Femur (tissue), 1 donor: ENCODE measurements at regions not wholly inside any gene's neighbourhood (a gene's known extent, or its start where the extent isn't known, plus 50 kb on each side); places are given as distances from the start of the nearest gene placed in this dataset.

Experiments
- DNase-seq: peaks from one replicate; pipeline ENCODE4 v3.0.0-alpha.2; 2017

DNA sequence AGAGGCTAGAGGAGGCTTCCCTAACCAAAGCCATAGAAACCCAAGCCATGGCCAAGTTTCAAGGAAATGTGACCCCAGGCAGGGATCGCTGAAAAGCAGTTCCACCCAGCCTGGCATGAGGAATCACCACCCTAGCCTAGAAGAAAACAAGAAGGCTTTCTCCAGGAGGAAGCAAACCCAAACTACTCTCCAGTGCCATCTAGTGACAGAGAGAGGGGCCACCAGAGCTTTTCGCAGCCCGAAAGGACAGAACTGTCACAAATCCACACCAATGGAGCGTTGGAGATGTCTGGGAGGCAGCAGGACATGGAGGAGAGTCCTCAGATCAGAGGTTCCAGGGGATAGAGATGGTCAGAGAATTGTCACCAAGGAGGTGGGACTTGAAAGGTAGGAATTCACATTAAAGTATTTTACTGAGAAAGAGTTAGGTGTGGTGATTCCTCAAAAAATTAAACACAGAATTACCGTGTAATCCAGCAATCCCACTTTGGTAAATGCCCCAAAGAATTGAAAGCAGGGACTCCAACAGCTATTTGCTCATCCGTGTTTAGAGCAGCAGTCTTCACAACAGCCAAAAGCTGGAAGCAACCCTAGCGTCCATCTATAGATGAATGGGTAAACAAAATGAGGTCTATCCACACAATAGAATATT lies 67.3 kb upstream of the NUP50 start:
- DNase-seq = peak; percentile 71

DNA sequence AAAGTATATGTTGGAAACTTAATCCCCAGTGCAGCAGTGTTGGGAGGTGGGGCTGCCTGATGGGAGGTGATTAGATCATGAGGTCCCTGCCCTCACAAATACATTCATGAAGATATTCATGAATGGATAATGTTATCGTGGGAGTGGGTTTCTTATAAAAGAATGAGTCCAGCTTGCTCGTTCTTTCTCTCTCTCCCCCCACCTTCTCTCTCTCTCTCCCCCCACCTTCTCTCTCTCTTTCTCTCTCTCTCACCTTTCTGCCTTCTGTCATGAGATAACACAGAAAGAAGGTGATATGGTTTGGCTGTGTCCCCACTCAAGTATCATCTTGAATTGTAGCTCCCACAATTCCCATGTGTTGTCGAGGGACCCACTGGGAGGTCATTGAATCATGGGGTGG lies 66.7 kb upstream of the NUP50 start:
- no peak for DNase-seq

GRCh38 chr22:45098056-45098455 lies 65.7 kb upstream of the NUP50 start:
- DNase-seq = no peak

- DNase-seq = no peak
Measured at GRCh38 chr22:45099961-45100360, 63.8 kb upstream of the NUP50 start.

- DNase-seq = peak; percentile 52
Measured at GRCh38 chr22:45101515-45102227, 62.1 kb upstream of the NUP50 start.

DNA sequence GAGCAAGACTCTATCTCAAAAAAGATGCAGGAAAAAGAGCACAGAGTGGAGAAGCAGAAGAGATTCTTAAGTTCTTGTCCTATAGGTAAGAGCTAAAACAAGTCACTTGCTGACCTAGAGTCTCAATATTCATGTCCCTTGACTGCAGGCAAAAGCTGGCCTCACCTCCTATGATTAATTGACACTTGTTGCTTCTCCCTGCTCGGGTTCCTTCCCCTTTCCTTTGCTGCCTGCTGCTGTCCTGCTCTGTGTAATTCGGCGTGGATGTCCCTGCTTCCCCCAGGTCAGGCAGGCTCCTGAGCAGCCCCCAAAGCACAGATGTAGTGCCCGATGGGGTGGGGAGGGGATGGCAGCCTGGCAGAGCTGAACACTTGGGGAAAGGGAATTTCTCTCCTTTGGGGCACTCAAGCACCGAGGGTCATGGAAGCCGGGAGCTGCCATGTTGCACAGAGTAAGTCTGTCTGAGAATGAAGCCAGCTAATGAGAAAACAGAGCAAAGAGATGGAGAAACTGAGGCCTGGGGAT lies 60.8 kb upstream of the NUP50 start:
- DNase-seq = no peak

- DNase-seq = no peak
Measured at GRCh38 chr22:45103756-45104155, 60.0 kb upstream of the NUP50 start.

DNA sequence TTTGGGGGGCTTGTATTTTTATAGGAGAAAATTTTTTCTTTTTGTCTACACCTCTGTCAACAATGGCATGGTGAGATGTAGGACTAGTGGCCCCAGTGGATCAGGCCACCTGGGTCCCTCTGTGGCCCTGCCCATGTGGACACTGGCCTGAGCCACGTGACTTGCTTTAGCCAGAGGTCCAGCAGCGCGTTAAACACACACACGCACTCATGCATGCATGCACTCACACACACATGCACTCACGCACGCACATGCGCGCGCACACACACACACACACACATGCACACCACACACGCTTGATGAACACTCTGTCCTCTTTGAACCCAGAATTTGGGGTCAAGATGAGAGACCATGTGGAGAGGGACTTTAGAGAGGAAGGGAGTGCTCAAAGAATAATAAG lies 59.4 kb upstream of the NUP50 start:
- no peak for DNase-seq

GRCh38 chr22:45105281-45105702 lies 58.4 kb upstream of the NUP50 start:
- DNase-seq = no peak

GRCh38 chr22:45107671-45108070 lies 56.1 kb upstream of the NUP50 start:
- no peak for DNase-seq

GRCh38 chr22:45112136-45112879 lies 51.4 kb upstream of the NUP50 start:
- no peak for DNase-seq
